ENCODE measurements at regions not wholly inside any gene's neighbourhood (a gene's known extent, or its start where the extent isn't known, plus 50 kb on each side); places are given as distances from the start of the nearest gene placed in this dataset.

DNA sequence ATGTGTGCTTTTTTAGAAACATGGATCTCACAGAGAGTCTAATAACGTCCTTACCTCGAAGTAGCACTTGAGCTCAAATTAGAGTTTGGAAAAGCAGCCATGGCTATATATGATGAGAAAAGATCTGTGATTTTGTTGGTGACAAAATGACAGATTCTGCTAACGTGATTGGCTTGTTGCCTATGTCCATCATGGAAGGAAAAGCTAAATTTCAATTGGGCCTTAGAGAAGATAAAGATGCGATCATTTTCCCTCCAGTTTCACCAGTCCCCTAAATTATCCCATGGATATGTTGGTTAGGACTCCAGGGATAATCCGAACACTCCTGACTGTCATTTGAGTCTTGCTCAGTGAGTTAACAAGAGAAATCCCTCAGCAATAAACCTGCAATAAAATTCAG lies 175.8 kb downstream of the C16orf95 start:
- no peaks in the 10 kb centered on the region; the same call in 1 of the 2 replicates for H3K27me3 ChIP-seq (replicated peaks; ENCODE audit: control insufficient read depth, insufficient read depth, low read length)
- H3K36me3 ChIP-seq (ENCODE audit: control insufficient read depth, insufficient read depth, low read length) = no peaks in the 10 kb centered on the region
- no peak overlapping the region for H3K4me3 ChIP-seq (replicated peaks; ENCODE audit: low read depth, low read length)
- DNase-seq (ENCODE audit: extremely low read depth, insufficient read length) = no peak
- TF ChIP-seq, protein P1, sequence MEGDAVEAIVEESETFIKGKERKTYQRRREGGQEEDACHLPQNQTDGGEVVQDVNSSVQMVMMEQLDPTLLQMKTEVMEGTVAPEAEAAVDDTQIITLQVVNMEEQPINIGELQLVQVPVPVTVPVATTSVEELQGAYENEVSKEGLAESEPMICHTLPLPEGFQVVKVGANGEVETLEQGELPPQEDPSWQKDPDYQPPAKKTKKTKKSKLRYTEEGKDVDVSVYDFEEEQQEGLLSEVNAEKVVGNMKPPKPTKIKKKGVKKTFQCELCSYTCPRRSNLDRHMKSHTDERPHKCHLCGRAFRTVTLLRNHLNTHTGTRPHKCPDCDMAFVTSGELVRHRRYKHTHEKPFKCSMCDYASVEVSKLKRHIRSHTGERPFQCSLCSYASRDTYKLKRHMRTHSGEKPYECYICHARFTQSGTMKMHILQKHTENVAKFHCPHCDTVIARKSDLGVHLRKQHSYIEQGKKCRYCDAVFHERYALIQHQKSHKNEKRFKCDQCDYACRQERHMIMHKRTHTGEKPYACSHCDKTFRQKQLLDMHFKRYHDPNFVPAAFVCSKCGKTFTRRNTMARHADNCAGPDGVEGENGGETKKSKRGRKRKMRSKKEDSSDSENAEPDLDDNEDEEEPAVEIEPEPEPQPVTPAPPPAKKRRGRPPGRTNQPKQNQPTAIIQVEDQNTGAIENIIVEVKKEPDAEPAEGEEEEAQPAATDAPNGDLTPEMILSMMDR (IDR thresholded peaks at IDR 0.05; ENCODE audit: insufficient read depth, low read length, poor library complexity, severe bottlenecking) = no peak

GRCh38 chr16:87143661-87144121 lies 173.5 kb downstream of the C16orf95 start:
- Histone ChIP-seq H3K27me3 (replicated peaks; ENCODE audit: control insufficient read depth, insufficient read depth, low read length) (no peaks in the 10 kb centered on the region; the same call in 1 of the 2 replicates), H3K4me3 (replicated peaks; ENCODE audit: low read depth, low read length) (no peak overlapping the region), H3K36me3 (ENCODE audit: control insufficient read depth, insufficient read depth, low read length) (no peaks in the 10 kb centered on the region)
- TF ChIP-seq, protein P1 (IDR thresholded peaks at IDR 0.05; ENCODE audit: insufficient read depth, low read length, poor library complexity, severe bottlenecking) = no peak
- DNase-seq (ENCODE audit: extremely low read depth, insufficient read length) = no peak

- no peak for DNase-seq (ENCODE audit: extremely low read depth, insufficient read length)
- Histone ChIP-seq H3K36me3 (ENCODE audit: control insufficient read depth, insufficient read depth, low read length) (no peaks in the 10 kb centered on the region), H3K27me3 (replicated peaks; ENCODE audit: control insufficient read depth, insufficient read depth, low read length) (no peaks in the 10 kb centered on the region; the same call in 1 of the 2 replicates), H3K4me3 (replicated peaks; ENCODE audit: low read depth, low read length) (no peak overlapping the region)
- TF ChIP-seq, protein P1 (IDR thresholded peaks at IDR 0.05; ENCODE audit: insufficient read depth, low read length, poor library complexity, severe bottlenecking) = no peak
These were observed 173.0 kb downstream of the C16orf95 start for GRCh38 chr16:87144232-87144631.

GRCh38 chr16:87145181-87146176 lies 171.7 kb downstream of the C16orf95 start:
- H3K27me3 ChIP-seq (replicated peaks; ENCODE audit: control insufficient read depth, insufficient read depth, low read length) = no peaks in the 10 kb centered on the region; the same call in 1 of the 2 replicates
- TF ChIP-seq, protein P1 (IDR thresholded peaks at IDR 0.05; ENCODE audit: insufficient read depth, low read length, poor library complexity, severe bottlenecking) = no peak
- no peak overlapping the region for H3K4me3 ChIP-seq (replicated peaks; ENCODE audit: low read depth, low read length)
- no peak for DNase-seq (ENCODE audit: extremely low read depth, insufficient read length)
- no peaks in the 10 kb centered on the region for H3K36me3 ChIP-seq (ENCODE audit: control insufficient read depth, insufficient read depth, low read length)

GRCh38 chr16:87146676-87147075 lies 170.5 kb downstream of the C16orf95 start:
- Histone ChIP-seq H3K4me3 (replicated peaks; ENCODE audit: low read depth, low read length) (no peak overlapping the region), H3K36me3 (ENCODE audit: control insufficient read depth, insufficient read depth, low read length) (no peaks in the 10 kb centered on the region), H3K27me3 (replicated peaks; ENCODE audit: control insufficient read depth, insufficient read depth, low read length) (no peaks in the 10 kb centered on the region)
- TF ChIP-seq, protein P1 (IDR thresholded peaks at IDR 0.05; ENCODE audit: insufficient read depth, low read length, poor library complexity, severe bottlenecking) = no peak
- no peak for DNase-seq (ENCODE audit: extremely low read depth, insufficient read length)

Measured in GM06990 (cell line).